ENCODE measurements at regions not wholly inside any gene's neighbourhood (a gene's known extent, or its start where the extent isn't known, plus 50 kb on each side); places are given as distances from the start of the nearest gene placed in this dataset.
"Not testable (repeated sequence)": the region's sequence is repeated elsewhere in the genome, so short reads cannot be mapped to it uniquely, and the experiment has no call there.

DNA sequence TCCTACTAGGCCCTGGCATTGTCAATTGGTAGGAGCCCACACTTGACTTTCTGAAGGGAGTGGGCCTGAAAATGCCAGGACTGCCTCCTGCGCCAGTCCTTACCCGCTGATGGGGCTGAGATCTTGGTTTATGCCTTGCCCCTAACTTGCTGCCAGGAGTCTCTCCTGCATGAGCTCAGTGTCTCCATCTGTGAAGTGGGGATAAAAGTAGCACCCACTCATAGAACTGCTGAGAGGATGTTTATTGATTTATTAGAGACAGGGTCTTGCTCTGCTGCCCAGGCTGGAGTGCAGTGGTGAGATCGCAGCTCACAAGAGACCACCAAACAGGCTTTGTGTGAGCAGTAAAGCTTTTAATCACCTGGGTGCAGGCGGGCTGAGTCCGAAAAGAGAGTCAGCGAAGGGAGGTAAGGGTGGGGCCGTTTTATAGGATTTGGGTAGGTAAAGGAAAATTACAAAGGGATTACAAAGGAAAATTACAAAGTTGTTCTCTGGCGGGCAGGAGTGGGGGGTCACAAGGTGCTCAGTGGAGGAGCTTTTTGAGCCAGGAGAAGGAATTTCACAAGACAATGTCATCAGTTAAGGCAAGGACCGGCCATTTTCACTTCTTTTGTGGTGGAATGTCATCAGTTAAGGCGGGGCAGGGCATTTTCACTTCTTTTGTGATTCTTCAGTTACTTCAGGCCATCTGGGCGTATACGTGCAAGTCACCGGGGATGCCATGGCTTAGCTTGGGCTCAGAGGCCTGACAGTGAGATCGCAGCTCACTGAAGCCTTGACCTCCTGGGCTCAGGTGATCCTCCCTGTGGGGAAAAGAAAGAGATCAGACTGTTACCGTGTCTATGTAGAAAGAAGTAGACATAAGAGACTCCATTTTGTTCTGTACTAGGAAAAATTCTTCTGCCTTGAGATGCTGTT, 93.7 kb downstream of the LSM3 start:
- in situ Hi-C loops (cut with MboI; ENCODE audit: low sequenced_read_pairs), result not testable (repeated sequence)

DNA sequence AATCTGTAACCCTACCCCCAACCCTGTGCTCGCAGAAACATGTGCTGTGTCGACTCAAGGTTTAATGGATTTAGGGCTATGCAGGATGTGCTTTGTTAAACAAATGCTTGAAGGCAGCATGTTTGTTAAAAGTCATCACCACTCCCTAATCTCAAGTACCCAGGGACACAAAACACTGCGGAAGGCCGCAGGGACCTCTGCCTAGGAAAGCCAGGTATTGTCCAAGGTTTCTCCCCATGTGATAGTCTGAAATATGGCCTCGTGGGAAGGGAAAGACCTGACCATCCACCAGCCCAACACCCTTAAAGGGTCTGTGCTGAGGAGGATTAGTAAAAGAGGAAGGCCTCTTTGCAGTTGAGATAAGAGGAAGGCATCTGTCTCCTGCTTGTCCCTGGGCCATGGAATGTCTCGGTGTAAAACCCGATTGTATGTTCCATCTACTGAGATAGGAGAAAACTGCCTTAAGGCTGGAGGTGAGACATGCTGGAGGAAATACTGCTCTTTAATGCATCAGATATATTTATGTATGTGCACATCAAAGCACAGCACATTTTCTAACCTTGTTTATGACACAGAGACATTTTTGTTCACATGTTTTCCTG, 94.4 kb downstream of the LSM3 start:
- in situ Hi-C loops (cut with MboI; ENCODE audit: low sequenced_read_pairs), result not testable (repeated sequence)

DNA sequence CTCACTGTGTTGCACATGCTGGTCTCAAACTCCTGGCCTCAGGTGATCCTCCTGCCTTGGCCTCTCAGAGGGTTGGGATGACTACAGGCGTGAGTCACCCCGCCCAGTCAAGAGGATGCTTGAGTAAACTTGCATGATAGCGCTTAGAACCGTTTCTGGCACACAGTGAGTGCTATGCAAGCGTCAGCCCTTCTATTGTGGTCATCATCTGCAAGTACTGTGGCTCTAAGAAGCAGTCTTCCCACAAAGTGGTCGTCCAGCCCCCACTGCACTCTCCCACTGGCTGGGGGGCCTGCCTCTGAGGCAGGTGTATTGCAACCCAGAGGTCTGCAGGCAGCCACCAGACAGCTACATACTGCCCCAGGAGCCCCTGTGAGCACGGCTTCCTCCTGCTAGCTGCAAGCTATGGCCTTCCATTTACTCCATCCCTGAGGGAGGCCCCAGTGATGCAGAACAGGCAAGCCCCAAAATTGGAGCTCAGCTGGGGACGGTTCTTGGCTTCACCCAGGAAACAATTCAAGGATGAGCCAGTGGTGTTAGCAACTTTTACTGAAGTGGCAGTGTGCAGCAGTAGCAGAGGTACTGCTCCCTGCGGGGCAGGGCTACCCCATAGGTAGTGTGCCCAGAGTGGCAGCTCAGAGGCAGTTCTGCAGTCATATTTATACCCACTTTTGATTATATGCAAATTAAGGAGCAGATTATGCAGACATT, 95.4 kb downstream of the LSM3 start:
- in situ Hi-C loops (cut with MboI; ENCODE audit: low sequenced_read_pairs), result no loop called here

DNA sequence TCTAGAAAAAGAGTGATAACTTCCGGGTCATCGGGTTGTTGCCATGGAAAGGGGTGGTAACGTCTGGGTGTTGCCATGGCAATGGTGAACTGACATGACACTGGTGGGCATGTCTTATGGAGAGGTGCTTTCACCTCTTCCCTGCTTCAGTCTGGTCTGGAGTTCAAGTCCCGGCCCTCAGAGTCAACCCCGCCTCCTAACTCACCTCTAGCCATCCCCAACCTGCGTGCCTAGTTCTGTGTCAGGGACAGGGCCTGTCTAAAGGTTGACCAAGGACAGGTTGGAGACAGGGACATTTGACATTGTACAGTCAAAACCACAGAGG, 96.0 kb downstream of the LSM3 start:
- in situ Hi-C loops (cut with MboI; ENCODE audit: low sequenced_read_pairs), result no loop called here

DNA sequence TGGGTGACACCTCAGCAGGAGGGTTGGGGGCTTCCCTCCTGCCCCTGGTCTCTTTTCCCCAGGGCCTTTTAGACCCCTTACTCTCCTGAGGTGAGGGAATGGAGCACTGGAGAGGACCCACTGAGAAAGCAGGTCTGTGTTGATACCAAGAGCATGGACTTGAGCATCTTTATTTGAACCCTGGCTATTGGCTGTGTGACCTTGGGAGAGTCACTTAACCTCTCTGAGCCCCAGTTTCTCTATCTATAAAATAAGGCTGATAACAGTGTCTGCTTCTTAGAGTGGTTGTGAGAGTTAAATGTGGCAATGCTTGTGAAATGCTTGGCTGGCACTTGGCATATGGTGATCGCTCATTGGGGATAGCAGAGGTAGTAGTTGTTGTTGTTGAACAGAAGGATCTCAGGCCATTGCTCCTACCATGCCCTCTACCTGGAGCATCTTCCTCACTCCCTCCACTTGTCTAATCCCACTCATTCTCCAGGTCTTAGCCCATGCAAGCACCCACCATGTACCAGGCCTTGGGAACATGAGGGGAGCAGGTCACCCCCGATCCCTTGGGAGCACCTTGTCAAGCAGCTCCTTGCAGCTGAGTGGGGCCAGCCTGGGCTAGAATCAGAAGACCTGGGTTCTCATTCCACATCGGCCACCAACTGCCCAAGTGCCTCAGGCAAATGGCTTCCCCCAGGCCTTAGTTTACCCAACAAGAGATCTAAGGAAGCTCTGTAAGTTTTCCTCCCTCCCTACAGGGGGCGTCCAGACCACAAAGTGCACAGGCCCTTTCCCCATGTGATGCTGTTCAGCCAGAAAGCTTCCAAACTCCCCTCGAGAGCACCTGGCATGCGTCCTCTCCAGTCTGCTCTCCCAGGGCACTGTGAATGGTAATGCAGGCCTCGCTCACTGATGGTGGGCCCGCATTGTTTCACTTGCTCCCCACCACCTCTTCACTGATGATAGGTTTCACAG, 96.7 kb downstream of the LSM3 start:
- in situ Hi-C loops (cut with MboI; ENCODE audit: low sequenced_read_pairs), result no loop called here

DNA sequence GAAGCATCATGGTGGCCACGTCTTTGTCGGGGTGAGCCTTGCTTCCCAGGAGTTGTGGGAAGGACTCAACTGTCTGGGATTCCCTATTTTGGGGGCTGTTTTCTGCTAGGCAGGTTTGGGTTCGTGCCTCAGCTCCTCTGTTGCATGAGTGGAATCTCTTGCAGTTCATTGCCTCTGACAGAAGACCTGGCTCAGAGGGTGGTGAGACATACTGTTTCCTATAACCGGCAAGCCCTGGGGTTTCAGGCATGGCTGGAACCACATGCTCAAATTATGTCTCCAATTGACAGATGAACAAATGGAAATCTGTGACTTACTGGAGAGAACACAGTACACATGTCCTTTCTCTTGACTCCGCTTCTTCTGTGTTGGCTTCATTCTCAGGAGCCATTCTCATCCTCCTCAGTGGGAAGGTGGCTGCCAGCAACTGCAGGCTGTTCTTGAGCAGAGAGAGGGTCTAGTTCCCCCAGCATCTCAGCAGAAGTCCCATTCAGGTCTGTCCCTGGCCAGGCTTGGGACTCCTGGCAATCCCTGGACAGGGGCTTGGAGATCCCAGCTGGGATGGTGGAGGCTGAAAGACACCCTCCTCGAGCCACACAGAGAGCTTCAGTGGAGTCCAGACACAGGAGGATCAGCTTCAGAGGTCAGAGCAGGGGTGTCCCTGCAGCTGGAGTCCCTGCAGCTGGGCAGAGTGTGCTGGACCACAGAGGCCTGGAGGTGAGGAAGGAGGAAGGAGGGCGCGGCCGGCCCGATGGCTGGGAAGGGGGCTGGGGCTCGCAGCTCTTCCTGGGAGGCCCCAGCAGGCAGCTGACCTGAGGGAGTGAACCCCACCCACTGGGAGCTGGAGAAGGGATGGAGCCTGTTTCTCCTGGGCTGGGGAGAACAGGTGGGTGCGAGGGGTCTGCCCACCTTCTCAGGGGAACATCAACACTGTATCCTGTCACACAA, 97.6 kb downstream of the LSM3 start:
- in situ Hi-C loops (cut with MboI; ENCODE audit: low sequenced_read_pairs), result no loop called here

DNA sequence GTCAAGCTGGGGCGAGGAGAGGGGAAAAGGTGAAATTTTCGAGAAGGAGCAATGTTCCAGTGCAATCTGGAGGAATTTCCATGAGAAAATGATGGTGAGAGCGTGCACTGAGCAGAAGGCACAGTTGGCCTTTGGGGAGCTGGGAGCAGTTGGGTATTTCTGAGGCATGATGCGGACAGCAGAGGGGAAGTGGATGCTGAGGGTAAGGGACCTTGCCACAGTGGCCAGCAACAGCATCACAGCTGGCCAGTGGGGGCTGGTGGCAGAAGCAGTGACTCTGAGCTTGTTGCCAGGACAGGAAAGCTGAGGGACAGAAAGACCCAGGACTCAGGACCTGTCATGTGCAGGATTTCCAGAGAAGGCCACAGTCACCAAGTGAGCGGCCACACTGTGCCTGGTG, 98.9 kb downstream of the LSM3 start:
- in situ Hi-C loops (cut with MboI; ENCODE audit: low sequenced_read_pairs), result no loop called here

DNA sequence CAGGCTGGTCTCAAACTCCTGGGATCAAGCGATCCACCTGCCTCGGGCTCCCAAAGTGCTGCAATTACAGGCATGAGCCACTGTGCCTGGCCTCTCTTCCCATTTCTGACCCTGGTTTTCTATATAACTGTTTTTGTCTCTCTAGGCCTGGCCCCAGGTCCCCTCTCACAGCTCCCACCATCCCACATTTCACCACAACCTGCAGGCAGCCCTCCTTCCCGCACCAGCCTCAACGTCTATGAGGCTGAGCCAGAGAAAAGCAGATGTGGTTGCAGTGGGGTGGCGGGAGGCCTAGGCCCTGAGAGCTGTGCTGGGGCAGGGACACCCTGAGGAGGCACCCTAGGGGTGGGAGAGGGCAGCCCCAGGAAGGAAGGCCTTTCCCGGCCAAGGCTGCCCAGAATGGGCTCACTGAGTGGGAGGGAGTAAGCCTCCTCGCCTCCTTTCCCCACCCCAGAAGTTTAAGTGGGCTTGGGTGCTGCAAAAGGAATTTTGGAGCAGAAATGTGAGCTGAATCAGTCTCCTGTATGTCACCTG, 99.7 kb downstream of the LSM3 start:
- in situ Hi-C loops (cut with MboI; ENCODE audit: low sequenced_read_pairs), result no loop called here

DNA sequence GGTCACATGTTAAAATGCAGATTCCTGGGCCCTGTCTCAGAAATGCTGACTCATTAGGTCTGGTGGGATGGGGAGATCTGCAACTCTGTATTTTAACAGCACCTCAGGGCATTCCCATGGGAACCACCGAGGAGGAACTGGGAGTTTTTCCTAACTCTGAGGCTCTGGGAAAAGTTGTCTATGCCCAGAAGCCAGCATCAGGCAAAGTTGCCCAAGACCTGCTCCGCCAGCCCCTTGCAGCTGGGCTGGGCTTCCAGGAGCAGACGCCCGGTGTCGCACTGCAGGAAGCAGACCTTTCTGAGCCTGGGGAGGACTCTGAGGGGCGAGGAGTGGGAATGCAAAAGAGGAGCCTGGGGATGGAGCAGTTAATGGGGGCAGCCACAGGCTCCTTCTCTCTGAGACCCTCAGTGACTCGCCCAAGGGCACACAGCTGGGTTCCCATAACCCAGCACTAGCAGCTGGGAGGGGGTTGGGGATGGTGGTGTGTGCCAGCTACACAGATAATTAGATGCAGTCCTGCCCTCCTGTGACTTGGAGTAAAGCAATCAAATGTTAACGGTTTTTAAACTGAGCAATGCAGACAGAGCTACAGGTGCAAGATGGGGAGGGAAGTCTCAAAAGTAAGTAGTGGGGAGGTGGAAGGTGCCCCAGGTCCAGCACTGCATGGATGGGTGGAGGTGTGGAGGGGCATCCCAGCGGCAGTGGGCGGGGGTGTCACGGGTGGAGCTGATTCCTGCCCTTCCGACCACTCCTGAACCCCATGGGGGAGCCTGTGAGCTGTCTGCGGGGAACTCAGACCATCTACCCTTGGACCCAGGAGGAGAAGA, 100.4 kb downstream of the LSM3 start:
- in situ Hi-C loops (cut with MboI; ENCODE audit: low sequenced_read_pairs), result no loop called here

DNA sequence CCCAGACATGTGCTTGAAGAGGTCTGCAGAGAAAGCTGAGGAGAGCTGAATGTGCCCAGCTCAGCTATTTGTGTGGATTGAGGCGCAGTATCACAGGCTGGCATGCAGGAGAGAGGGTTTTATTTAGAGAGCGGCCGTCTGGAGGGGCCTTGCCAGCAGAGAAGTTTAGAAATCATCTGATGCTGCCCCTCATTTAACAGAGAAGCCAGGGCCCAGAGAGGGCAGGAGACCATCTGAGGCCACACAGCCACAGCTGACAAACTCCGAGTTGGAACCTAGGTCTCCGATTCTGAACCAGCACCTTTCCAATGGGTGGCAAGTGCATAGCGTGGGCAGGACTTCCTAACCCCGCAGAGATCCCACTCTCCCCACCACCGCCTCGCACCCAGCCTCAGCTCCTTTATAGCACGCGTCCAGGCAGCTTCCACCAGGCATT, 101.0 kb downstream of the LSM3 start:
- in situ Hi-C loops (cut with MboI; ENCODE audit: low sequenced_read_pairs), result no loop called here

DNA sequence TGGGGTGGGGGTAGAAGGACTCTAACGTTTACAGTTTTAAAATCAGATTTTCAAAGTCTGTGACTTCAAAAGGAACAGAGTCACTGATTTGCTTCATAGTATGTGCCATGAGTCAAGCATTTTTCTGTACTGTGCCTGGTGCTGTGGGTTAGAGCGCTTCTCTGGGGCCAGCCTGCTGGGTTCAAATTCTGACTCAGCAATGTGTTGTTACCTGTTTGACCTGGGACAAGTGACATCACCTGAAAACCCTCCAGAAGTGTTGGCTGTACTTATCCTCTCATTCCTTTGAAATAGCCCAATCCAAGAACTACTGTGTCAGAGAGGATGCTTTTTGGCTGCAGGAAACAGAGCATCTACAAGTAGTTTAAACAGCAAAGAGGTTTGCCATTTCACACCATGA, 101.7 kb downstream of the LSM3 start:
- in situ Hi-C loops (cut with MboI; ENCODE audit: low sequenced_read_pairs), result no loop called here

DNA sequence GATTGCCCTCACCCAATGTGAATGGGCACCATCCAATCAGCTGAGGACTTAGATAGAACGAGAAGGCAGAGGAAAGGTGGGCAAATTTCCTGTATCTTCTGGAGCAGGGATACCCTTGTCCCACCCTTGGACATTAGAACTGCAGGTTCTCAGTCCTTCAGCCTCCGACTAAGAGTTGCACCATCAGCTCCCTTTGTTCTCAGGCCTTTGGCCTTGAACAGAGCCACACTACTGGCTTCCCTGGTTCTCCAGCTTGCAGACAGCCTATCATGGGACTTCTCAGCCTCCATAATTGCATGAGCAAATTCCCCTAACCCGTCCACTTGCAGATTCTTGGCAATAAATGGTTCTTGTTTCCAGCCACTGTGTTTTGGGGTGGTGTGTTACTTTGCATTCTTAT, 102.4 kb downstream of the LSM3 start:
- in situ Hi-C loops (cut with MboI; ENCODE audit: low sequenced_read_pairs), result no loop called here

DNA sequence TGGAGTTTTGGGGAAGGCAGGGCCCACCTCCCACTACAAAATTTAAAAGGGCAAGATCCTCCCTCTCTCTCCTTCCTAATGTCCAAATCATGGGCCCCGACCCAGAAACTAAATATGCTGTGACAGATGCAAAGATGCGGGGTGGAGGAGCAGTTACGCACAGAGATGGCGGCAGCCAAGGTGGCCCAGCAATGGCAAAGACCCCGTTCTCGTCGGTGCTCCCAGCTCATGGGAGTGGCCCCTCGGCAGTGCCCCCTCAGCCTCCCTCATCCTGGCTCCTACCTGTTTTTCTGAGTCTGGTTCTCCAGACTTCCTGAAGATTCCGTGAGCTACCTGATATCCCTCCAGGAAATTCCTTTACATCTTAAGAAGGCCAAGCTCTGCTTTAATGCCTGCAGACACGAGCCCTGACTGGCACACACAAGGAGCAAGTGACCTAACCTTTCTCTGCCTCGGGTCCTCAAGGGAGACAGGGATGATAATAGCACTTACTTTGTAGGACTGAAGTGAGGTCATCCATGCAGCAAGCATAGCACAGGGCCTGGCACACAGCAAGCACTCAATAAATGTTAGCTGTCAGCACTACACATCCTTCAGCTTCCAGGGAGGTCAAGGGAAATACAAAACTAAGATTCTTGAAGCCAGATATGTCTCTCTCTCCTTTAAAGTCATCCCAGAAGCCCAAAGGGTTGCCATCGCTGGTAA, 103.5 kb downstream of the LSM3 start:
- in situ Hi-C loops (cut with MboI; ENCODE audit: low sequenced_read_pairs), result no loop called here

DNA sequence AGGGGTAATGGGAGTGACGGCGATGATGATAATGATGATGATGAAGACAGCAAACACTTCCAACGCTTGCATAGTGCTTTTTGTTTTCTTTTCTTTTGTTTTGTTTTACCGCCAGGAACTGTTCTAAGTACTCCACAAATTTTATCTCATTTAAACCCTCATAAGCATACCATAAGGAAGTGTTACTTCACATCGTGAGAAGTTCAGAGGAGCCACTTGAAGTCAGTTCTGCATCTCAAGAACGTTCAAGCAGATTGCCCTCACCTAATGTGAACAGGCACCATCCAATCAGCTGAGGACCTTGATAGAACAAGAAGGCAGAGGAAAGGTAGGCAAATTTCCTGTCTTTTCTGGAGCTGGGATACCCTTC, 104.1 kb downstream of the LSM3 start:
- in situ Hi-C loops (cut with MboI; ENCODE audit: low sequenced_read_pairs), result no loop called here

DNA sequence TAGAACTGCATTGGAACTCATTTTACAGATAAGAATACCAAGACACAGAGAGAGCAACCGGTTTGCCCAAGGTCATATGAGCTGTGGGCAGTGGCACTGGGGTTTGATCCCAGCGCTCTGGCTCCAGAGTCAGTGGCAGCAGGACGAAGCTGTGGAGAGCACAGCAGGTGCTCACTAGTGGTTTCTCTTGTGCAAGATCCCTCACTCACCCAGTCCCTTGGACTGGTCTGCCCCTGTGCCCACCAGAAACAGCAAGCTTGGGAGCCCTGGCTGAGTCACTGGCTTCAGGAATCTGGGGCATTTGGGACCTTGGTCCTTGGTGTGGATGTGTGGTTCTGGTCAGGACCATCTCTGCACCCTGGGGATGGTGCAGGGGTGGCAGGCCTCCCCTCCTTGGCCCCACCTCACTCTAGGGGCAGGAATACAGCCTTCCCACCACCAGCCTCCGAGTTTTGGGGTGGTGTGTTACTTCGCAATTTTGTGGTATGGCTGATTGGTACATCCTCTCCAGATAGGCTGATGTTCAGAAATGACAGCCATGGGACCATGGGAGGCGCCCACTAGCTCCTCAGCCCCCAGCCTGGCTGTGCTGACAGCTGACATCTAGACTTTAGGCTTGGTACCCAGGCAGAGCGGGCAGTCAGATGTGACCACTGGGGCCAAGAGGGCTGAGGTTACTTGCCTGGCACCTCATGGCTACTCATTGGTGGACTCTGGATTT, 104.6 kb downstream of the LSM3 start:
- in situ Hi-C loops (cut with MboI; ENCODE audit: low sequenced_read_pairs), result no loop called here

DNA sequence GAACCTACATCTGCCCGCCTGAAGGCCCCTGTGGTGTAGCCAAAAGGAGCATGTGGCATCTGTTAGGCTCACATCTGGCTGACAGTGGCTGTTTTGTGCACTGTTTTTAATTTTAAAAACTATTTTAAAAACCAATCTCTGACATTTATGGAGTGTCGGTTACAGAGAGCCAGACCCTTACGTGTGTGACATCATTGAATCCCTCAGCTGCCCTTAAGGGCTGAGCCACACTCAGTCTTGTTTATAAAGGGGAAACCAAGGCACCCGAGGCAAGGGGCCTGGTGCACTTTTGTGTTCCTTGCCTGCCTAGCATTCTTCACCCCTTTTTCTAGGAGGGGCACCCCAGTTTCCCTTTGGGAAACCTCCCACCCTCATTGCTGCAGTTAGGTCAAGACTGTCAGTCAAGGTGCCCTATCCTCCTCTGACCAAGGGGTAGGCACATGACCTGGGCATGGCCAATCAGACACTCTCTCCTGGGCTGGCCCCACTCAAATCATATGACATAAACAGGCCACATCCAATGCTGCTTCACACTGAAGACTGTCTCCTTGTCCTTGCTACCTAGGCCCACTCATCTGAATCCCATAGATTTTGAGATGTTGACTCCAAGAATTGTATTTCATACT, 105.3 kb downstream of the LSM3 start:
- in situ Hi-C loops (cut with MboI; ENCODE audit: low sequenced_read_pairs), result no loop called here

All from HL-60/S4 (cell line).